B cell (primary cell): ENCODE measurements at regions not wholly inside any gene's neighbourhood (a gene's known extent, or its start where the extent isn't known, plus 50 kb on each side); places are given as distances from the start of the nearest gene placed in this dataset.
A peak's percentile ranks its signal among the peaks of the same experiment; 100 is the strongest.

Source experiments
- ATAC-seq: fragments of 200-7000 bp; cut with Tn5 transposase; one replicate; pipeline ENCODE4 v1.10.0; 2021; ENCODE audit warnings: low read depth, mild to moderate bottlenecking, moderate number of reproducible peaks, moderate library complexity
- CTCF ChIA-PET: fragments of 350-600 bp; sonication (Branson Sonifier 250); formaldehyde crosslinking; loops from one replicate; lab custom pipeline; 2021; ENCODE audit warnings: antibody characterized with exemption, inconsistent platforms; lab: Charles Lee
- POLR2A ChIA-PET: fragments of 350-600 bp; sonication (Branson Sonifier 250); formaldehyde crosslinking; loops from one replicate; lab custom pipeline; 2021; ENCODE audit warnings: antibody characterized with exemption; lab: Charles Lee
- DNase-seq: peaks from one replicate; pipeline ENCODE4 v3.0.0; 2013
- H2AFZ ChIP-seq: 2 replicates; pipeline ENCODE4 v1.6.1; 2012; ENCODE audit warnings: mild to moderate bottlenecking, low read depth, low read length; ENCODE audit not compliant: insufficient read depth, poor library complexity, severe bottlenecking
- H3K27ac ChIP-seq, 2 donors: 1 replicate in 1 of 2; 2 replicates in 1 of 2; pipeline ENCODE4 v1.5.1; 2012 to 2013; ENCODE audit warnings: low read length in 2 of 2, mild to moderate bottlenecking in 2 of 2, moderate library complexity in 1 of 2
- H3K27me3 ChIP-seq, 4 experiments: fragments of 200-600 bp in 1 of 4; sonication (generic) in 1 of 4; replicated peaks in 1 of 4; 1 replicate in 2 of 4; 2 replicates in 2 of 4; pipeline versions ENCODE4 v1.6.1 to v1.7.0; 2013 to 2016; ENCODE audit warnings: low read length in 3 of 4, mild to moderate bottlenecking in 2 of 4, mixed read lengths in 1 of 4, moderate library complexity in 1 of 4; ENCODE audit not compliant: insufficient read depth in 4 of 4, control insufficient read depth in 3 of 4; ENCODE audit errors: control extremely low read depth in 1 of 4
- H3K36me3 ChIP-seq, 2 experiments: replicated peaks in 1 of 2; 1 replicate in 1 of 2; 2 replicates in 1 of 2; pipeline versions ENCODE4 v1.6.1 to v1.7.1; 2013; ENCODE audit warnings: low read length in 1 of 2; ENCODE audit not compliant: insufficient read depth in 2 of 2, control insufficient read depth in 1 of 2; ENCODE audit errors: control extremely low read depth in 1 of 2, extremely low read depth in 1 of 2
- H3K4me1 ChIP-seq, 2 donors: fragments of 200-600 bp in 1 of 2; sonication (generic) in 1 of 2; 1 replicate in 1 of 2; 2 replicates in 1 of 2; pipeline versions ENCODE4 v1.5.1 to v1.6.1; 2013 to 2017; ENCODE audit warnings: low read length in 2 of 2; ENCODE audit not compliant: control insufficient read depth in 2 of 2, insufficient read depth in 2 of 2
- H3K4me2 ChIP-seq: replicated peaks from 2 replicates; pipeline ENCODE3; 2012; ENCODE audit warnings: mild to moderate bottlenecking, low read depth, low read length; ENCODE audit not compliant: poor library complexity, severe bottlenecking
- H3K4me3 ChIP-seq, 5 experiments: fragments of 200-600 bp in 1 of 5; sonication (generic) in 1 of 5; 1 replicate in 3 of 5; 2 replicates in 2 of 5; pipeline versions ENCODE4 v1.5.1 to v1.7.0; 2011 to 2016; ENCODE audit warnings: low read length in 4 of 5, mild to moderate bottlenecking in 4 of 5, low read depth in 2 of 5, control low read depth in 1 of 5, moderate library complexity in 1 of 5; ENCODE audit not compliant: insufficient read depth in 1 of 5; ENCODE audit errors: control extremely low read depth in 1 of 5, extremely low read depth in 1 of 5
- H3K79me2 ChIP-seq: fragments of 200-600 bp; sonication (generic); one replicate; pipeline ENCODE4 v1.6.0; 2016; ENCODE audit warnings: low read length; ENCODE audit not compliant: control insufficient read depth, insufficient read depth
- H3K9ac ChIP-seq: fragments of 200-600 bp; sonication (generic); 2 replicates; pipeline ENCODE4 v1.6.1; 2017; ENCODE audit warnings: mild to moderate bottlenecking, low read length, moderate library complexity
- H3K9me3 ChIP-seq, 3 donors: one replicate each; pipeline versions ENCODE4 v1.6.1 to v1.7.1; 2013; ENCODE audit warnings: low read length in 2 of 3; ENCODE audit not compliant: control insufficient read depth in 2 of 3, insufficient read depth in 1 of 3; ENCODE audit errors: control extremely low read depth in 1 of 3
- H4K20me1 ChIP-seq: 2 replicates; pipeline ENCODE4 v1.6.0; 2012; ENCODE audit warnings: mild to moderate bottlenecking, low read length; ENCODE audit not compliant: insufficient read depth, control insufficient read depth, poor library complexity, severe bottlenecking
- H3K27ac Mint-ChIP-seq: one replicate; pipeline ENCODE4 v1.8.0; 2021; ENCODE audit warnings: mixed read lengths
- H3K27me3 Mint-ChIP-seq: one replicate; pipeline ENCODE4 v1.8.0; 2021; ENCODE audit warnings: mixed read lengths
- H3K4me1 Mint-ChIP-seq: one replicate; pipeline ENCODE4 v1.8.0; 2021; ENCODE audit warnings: mixed read lengths
- H3K4me3 Mint-ChIP-seq: one replicate; pipeline ENCODE4 v1.8.0; 2021; ENCODE audit warnings: mixed read lengths
- H3K9me3 Mint-ChIP-seq: one replicate; pipeline ENCODE4 v1.8.0; 2022; ENCODE audit warnings: mixed read lengths; ENCODE audit not compliant: insufficient read depth
- CTCF ChIP-seq: fragments of 200-600 bp; IDR thresholded peaks from one replicate; pipeline ENCODE4 v1.8.0; 2022; ENCODE audit warnings: antibody characterized with exemption, mild to moderate bottlenecking
- EZH2 ChIP-seq: IDR thresholded peaks from 2 replicates; pipeline ENCODE4 v1.6.1; 2012; ENCODE audit warnings: borderline replicate concordance, low read depth, mild to moderate bottlenecking, moderate library complexity, low read length; ENCODE audit not compliant: insufficient read depth, poor library complexity, severe bottlenecking
- WGBS: methylation state at CpG from one replicate; pipeline ENCODE4 v1.1.5; 2013; ENCODE audit warnings: missing lambda C conversion rate; ENCODE audit not compliant: insufficient coverage; 5-methylcytosine and 5-hydroxymethylcytosine counted together
- intact Hi-C: fragments of 100-400 bp; cut with micrococcal nuclease; formaldehyde crosslinking; loops from one replicate; pipeline ENCODE4 v1.10.0; 2022

- Mint-ChIP-seq H3K27me3 (no peaks in the 10 kb centered on the region), H3K4me1 (peaks cover 17% of the 10 kb centered on the region), H3K27ac (no peak overlapping the region), H3K4me3 (no peak overlapping the region), H3K9me3 (peaks cover 3% of the 10 kb centered on the region)
- intact Hi-C loops = no loop called here
- no peak for TF ChIP-seq EZH2
- no peak for TF ChIP-seq CTCF
- Histone ChIP-seq H2AFZ (no peak overlapping the region), H3K4me3 (no peak overlapping the region), H3K27me3 (no peaks in the 10 kb centered on the region), H3K4me1 (peaks cover 6% of the 10 kb centered on the region in 2 donors), H3K9me3 (no peaks in the 10 kb centered on the region), H3K79me2 (no peaks in the 10 kb centered on the region), H3K36me3 (no peaks in the 10 kb centered on the region), H3K9ac (no peak overlapping the region), H3K27ac (no peak overlapping the region), H3K4me2 (no peak overlapping the region), H4K20me1 (no peaks in the 10 kb centered on the region)
- ATAC-seq (no peak), DNase-seq (no peak)
- no CpG with 5 or more reads among the region's 2 CpGs for WGBS
- POLR2A ChIA-PET = no interaction called here
- CTCF ChIA-PET = interaction anchor here (1.2 kb wide), 1 partner anchor 885 kb away, joined by 3 read pairs; no protein-coding TSS in a partner anchor
These were observed 733.0 kb upstream of the MEF2C start for GRCh38 chr5:89615839-89616518.

GRCh38 chr5:89613222-89613956 lies 730.4 kb upstream of the MEF2C start:
- TF ChIP-seq CTCF = no peak
- peak; percentile 41 for ATAC-seq
- intact Hi-C loops = no loop called here
- no peak for DNase-seq
- CTCF ChIA-PET = no interaction called here
- WGBS = no CpG with 5 or more reads among the region's 3 CpGs
- H3K4me3 ChIP-seq = no peak overlapping the region
- peaks cover 3% of the 10 kb centered on the region for H3K9me3 Mint-ChIP-seq
- no peaks in the 10 kb centered on the region for H4K20me1 ChIP-seq
- no peaks in the 10 kb centered on the region for H3K79me2 ChIP-seq
- H3K9me3 ChIP-seq = no peaks in the 10 kb centered on the region
- POLR2A ChIA-PET = no interaction called here
- H3K4me3 Mint-ChIP-seq = no peak overlapping the region
- H3K9ac ChIP-seq = no peak overlapping the region
- peaks cover 17% of the 10 kb centered on the region for H3K4me1 Mint-ChIP-seq
- H3K36me3 ChIP-seq = no peaks in the 10 kb centered on the region
- H2AFZ ChIP-seq = no peak overlapping the region
- H3K27me3 ChIP-seq = no peaks in the 10 kb centered on the region
- no peak overlapping the region for H3K27ac ChIP-seq
- no peaks in the 10 kb centered on the region for H3K27me3 Mint-ChIP-seq
- H3K4me1 ChIP-seq = peaks cover 6% of the 10 kb centered on the region in 2 donors
- no peak overlapping the region for H3K4me2 ChIP-seq
- H3K27ac Mint-ChIP-seq = no peak overlapping the region
